HG02571 (cell line): ENCODE measurements at regions not wholly inside any gene's neighbourhood (a gene's known extent, or its start where the extent isn't known, plus 50 kb on each side); places are given as distances from the start of the nearest gene placed in this dataset.
"Not testable (repeated sequence)": the region's sequence is repeated elsewhere in the genome, so short reads cannot be mapped to it uniquely, and the experiment has no call there.

Source experiments
- ATAC-seq: cut with Tn5 transposase; IDR thresholded peaks from one replicate; pipeline ENCODE4 v1.9.1; 2021; ENCODE audit warnings: mild to moderate bottlenecking, moderate library complexity; ENCODE audit not compliant: unreplicated experiment

GRCh38 chr12:9319044-9319841 lies 111.0 kb upstream of the PZP start:
- no peak for ATAC-seq

DNA sequence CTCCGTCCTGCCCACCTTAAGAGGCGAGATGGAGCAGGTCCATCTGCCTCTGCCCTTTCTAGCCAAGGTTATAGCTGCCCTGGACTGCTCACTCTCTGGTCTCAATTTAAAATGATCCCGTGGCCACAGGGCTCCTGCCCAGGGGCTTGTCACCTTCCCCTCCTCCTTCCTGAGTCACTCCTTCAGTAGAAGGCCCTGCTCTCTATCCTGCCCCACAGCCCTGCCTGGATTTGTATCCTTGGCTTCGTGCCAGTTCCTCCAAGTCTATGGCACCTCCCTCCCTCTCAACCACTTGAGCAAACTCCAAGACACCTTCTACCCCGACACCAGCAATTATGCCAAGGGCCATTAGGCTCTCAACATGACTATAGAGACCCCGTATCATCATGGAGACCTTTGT lies 105.3 kb upstream of the PZP start:
- not testable (repeated sequence) for ATAC-seq

DNA sequence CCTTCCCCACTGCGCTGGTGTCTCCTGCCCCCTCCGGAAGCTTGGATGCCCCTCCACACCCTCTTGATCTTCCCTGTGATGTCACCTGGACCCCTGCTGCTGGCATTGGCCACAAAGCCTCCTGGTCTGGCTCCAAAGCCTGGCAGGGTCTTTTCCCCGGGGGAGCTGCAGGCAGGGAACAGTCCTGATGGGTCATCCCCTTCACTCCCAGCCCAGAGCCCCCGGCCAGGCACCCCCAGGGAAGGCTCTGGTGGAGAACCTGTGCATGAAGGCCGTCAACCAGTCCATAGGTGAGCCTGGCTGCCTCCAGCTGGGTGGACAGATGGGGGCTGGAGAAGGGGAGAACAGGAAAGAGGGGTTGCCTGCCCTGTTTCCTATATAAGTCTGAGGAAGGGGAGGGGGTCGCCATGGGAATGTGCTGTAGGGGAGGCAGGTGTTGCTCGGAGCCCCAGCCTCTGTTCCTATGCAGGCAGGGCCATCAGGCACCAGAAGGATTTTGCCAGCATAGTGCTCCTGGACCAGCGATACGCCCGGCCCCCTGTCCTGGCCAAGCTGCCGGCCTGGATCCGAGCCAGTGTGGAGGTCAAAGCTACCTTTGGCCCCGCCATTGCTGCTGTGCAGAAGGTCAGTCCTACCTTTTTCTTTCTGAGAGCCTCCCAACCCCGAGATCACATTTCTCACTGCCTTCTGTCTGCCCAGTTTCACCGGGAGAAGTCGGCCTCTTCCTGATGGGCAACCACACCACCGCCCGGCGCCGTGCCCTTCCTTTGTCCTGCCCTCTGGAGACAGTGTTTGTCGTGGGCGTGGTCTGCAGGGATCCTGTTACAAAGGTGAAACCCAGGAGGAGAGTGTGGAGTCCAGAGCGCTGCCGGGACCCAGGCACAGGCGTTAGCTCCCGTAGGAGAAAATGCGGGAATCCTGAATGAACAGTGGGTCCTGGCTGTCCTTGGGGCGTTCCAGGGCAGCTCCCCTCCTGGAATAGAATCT lies 104.5 kb upstream of the PZP start:
- not testable (repeated sequence) for ATAC-seq

DNA sequence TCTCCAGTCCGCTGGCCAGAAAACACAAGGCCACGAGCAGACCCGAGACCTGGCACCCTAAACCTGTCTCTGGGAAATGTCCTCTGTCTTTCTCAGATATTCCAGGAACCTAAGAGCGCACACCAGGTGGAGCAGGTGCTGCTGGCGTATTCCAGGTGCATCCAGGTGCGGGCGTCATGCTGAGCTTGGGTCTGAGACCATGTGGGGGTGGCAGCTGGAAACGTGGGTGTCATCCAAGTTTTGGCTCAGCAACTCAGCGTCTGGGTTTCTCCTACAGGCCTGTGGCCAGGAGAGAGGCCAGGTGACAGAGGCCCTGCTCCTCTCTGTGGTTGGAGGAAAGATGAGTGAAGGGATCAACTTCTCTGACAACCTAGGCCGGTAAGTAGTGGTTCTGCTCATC lies 103.3 kb upstream of the PZP start:
- ATAC-seq, result not testable (repeated sequence)

GRCh38 chr12:9310645-9311044 lies 102.5 kb upstream of the PZP start:
- ATAC-seq, result not testable (repeated sequence)

DNA sequence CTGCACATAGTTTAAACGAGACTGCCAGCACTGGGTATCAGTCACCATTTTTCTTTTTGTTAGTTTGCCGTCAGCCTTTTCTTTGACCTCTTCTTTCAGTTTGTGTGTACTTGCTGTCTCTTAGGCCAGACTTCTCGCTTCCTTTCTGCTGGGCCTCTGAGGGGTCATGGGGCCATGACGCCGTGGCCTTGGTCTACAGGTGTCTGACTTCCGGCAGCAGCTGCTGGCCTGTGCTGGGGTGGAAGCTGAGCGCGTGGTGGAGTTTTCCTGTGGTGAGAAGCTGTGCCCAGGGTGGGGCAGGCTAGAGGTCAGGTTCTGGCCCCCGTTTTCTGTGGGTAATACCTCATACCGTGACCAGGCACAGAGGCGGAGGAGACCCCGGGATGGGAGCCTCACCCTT lies 101.6 kb upstream of the PZP start:
- not testable (repeated sequence) for ATAC-seq

GRCh38 chr12:9308745-9309144 lies 100.5 kb upstream of the PZP start:
- not testable (repeated sequence) for ATAC-seq

DNA sequence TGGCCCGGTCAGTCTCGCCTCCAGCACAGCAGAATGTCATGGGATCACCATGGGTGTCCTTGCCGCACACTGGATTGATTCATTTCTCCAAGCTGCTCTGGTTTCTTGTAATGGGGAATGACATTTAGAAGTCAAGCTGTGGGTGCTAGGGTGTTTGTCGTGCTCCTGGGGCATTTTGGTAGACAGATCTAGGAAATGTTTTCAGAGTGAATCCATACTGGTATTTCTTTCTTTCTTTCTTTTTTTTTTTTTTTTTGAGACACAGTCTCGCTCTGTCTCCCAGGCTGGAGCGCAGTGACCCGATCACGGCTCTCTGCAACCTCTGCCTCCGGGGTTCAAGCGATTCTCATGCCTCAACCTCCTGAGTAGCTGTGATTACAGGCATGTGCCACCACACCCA lies 100.0 kb upstream of the PZP start:
- ATAC-seq, result not testable (repeated sequence)

DNA sequence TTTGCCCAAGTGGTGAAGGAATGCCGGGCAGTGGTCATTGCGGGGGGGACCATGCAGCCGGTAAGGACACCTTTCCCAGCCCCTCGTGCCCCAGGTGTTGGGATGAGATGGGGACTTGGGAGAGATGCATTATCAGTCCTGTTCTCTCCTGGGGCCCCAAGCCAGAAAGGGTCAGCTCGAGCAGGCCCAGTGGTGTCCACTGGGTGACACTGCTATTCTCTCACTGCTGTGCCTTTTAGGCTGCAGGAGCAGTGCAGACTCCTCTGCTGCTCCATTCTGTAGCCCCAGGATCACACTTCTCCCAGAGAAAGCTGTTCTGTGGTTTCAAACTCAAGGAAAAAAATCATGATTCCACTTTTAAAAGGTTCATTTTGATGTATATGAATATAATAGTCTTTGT lies 99.1 kb upstream of the PZP start:
- ATAC-seq, result not testable (repeated sequence)

- not testable (repeated sequence) for ATAC-seq
These were observed 97.8 kb upstream of the PZP start for GRCh38 chr12:9306004-9306403.

DNA sequence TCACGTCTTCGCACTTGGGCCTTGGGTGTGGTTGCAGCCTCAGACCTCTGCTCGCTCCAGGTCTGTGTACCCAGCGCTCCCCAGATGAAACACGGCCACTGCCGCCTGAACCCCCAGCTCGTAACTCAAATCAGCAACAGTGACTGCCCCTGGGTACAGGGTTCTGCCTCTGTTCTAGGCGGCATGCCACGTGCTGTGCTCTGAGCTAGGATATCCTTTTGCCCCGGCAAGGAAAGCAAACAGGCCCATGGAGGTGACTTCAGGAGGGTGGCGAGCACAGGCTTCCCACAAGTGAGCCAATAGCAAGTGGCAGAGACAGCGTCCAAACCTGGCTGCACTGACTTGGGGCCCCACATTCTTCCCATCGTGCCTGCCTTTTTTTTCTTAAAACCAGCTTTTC lies 96.3 kb upstream of the PZP start:
- not testable (repeated sequence) for ATAC-seq

DNA sequence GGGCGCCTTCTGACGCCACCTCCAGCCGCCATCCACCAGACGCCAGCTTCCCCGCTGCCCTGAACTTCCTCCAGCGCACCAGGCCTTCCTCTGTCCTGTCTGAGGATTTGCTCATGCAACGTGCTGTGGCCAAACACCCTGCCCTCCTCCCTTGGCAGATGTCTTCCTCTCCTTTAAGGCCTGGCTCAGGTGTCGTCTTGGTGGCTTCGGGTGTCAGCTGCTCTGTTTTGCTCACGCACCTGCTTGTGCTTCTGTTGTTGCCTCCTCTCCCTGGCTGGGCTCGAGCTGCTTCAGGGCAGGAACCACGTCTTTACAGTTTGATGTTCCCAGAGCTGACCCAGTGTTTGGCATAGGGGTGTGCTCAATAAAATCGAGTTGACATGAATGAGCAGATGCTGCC lies 87.7 kb upstream of the PZP start:
- ATAC-seq, result not testable (repeated sequence)

GRCh38 chr12:9294072-9294620 lies 86.0 kb upstream of the PZP start:
- ATAC-seq, result not testable (repeated sequence)

- ATAC-seq, result not testable (repeated sequence)
These were observed 85.2 kb upstream of the PZP start for GRCh38 chr12:9293391-9293790.

GRCh38 chr12:9289984-9290383 lies 81.8 kb upstream of the PZP start:
- not testable (repeated sequence) for ATAC-seq

- ATAC-seq, result not testable (repeated sequence)
These were observed 76.5 kb upstream of the PZP start for GRCh38 chr12:9284724-9285123.

DNA sequence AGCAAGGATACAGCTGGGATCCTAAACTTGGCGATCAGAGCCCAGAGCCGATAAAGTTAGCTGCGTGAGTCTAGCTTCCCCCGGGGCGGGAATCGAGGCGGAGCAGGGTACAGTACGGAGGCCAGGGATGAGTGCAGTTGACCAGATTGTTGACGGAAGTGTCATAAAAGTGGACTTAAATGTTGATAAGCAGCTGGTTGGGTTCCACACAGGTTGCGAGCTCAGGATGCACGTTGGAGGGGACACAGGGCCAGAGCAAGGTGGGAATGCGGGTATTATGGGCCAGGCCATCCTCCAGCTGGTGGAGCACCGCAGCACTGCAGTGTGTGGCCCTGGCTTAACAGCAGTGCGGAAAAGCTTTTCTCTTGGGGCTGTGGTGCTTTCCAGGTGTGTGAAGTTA lies 76.0 kb upstream of the PZP start:
- ATAC-seq, result peak; percentile 34

DNA sequence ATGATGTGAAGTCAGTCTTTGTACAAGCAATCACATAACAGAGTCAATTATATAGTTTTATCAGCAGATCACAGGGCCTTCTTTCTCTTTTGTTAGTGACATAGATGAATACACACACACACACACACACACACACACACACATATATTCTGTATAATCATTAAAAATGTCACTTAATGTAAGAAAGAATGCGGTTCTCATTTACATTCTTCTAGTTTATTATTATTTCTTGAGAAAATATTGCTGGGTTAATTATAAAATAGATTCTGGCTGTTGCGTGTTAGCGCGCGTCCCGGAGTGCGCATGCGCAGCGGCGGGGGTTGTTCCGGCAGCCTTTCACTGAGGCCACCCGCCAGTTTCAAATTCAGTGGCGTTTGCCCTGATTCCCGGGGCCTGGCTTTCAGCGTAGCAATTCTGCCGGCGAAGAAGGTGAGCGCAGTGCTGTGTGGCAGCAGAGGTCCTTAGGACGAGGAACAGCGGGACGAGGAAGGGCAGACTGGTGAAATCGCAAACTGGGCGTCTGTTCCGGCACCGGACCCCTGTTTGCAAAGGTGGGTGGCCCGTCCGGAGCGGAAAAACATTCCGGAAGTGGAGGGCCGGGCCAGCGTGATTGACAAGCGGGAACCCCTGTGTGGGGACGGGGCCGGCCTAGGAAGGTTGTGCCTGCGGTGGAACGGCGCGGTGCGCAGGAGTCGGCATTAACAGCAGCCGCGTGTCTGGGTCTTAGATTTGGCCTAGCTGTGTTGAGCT lies 75.3 kb upstream of the PZP start:
- peak; percentile 83 for ATAC-seq

GRCh38 chr12:9276990-9277389 lies 68.8 kb upstream of the PZP start:
- ATAC-seq, result no peak

- no peak for ATAC-seq
These were observed 65.1 kb upstream of the PZP start for GRCh38 chr12:9273276-9273675.

- no peak for ATAC-seq
These were observed 63.7 kb upstream of the PZP start for GRCh38 chr12:9271875-9272274.
